Activated B cell treated with CpG ODN at 0.5 μM for 24 hours (primary cell): ENCODE measurements at regions not wholly inside any gene's neighbourhood (a gene's known extent, or its start where the extent isn't known, plus 50 kb on each side); places are given as distances from the start of the nearest gene placed in this dataset.

Experiments
- ATAC-seq: fragments of 200-7000 bp; cut with Tn5 transposase; one replicate; pipeline ENCODE4 v1.10.0; 2021; ENCODE audit warnings: low read depth, mild to moderate bottlenecking, moderate library complexity
- CTCF ChIA-PET: fragments of 350-600 bp; sonication (Branson Sonifier 250); formaldehyde crosslinking; loops from one replicate; lab custom pipeline; 2021; ENCODE audit warnings: antibody characterized with exemption; lab: Charles Lee
- POLR2A ChIA-PET: fragments of 350-600 bp; sonication (Branson Sonifier 250); formaldehyde crosslinking; loops from one replicate; lab custom pipeline; 2021; ENCODE audit warnings: antibody characterized with exemption; lab: Charles Lee
- DNase-seq: peaks from one replicate; pipeline ENCODE4 v3.0.0; 2022
- H3K27ac Mint-ChIP-seq: one replicate; pipeline ENCODE4 v1.8.0; 2020; ENCODE audit warnings: mixed read lengths
- H3K27me3 Mint-ChIP-seq: one replicate; pipeline ENCODE4 v1.8.0; 2021; ENCODE audit warnings: mixed read lengths
- H3K36me3 Mint-ChIP-seq: one replicate; pipeline ENCODE4 v1.8.0; 2021; ENCODE audit warnings: low read depth, mixed read lengths
- H3K4me1 Mint-ChIP-seq: one replicate; pipeline ENCODE4 v1.8.0; 2021; ENCODE audit warnings: mixed read lengths
- H3K4me3 Mint-ChIP-seq: one replicate; pipeline ENCODE4 v1.8.0; 2020; ENCODE audit warnings: mild to moderate bottlenecking, mixed read lengths
- H3K9me3 Mint-ChIP-seq: one replicate; pipeline ENCODE4 v1.8.0; 2020; ENCODE audit warnings: mixed read lengths
- intact Hi-C: fragments of 100-400 bp; cut with micrococcal nuclease; formaldehyde crosslinking; loops from one replicate; pipeline ENCODE4 v1.15.1; 2024
- TF ChIP-seq, protein P1 (sequence below): fragments of 200-600 bp; IDR thresholded peaks from one replicate; pipeline ENCODE4 v1.8.0; 2022; ENCODE audit warnings: antibody characterized with exemption, mild to moderate bottlenecking

DNA sequence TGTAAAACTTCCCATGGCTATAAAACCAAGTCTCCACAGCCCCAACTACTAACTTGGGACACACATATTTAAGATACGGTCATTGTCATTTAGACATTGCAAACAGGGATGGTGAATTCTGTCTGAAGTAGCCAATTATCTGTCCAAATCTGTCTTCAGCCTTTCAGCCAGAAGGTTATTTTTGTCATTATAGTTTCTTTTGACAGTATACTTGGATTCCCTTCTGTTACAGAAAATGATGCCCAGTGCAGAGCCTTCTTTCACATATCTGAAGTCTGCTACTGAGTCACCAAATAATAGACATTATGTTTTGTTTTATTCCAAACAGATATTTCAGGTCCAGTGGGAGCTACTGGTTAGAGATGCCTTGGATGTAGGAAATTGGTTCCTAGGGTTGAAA, 452.4 kb upstream of the HTR2A start:
- POLR2A ChIA-PET: no interaction called here
- intact Hi-C loops: no loop called here
- no peak for ATAC-seq
- CTCF ChIA-PET: no interaction called here
- Mint-ChIP-seq H3K27me3 (no peaks in the 10 kb centered on the region), H3K9me3 (peaks cover 5% of the 10 kb centered on the region), H3K36me3 (no peaks in the 10 kb centered on the region), H3K4me1 (no peaks in the 10 kb centered on the region), H3K27ac (no peak overlapping the region), H3K4me3 (no peak overlapping the region)
- no peak for DNase-seq
- TF ChIP-seq, protein P1, sequence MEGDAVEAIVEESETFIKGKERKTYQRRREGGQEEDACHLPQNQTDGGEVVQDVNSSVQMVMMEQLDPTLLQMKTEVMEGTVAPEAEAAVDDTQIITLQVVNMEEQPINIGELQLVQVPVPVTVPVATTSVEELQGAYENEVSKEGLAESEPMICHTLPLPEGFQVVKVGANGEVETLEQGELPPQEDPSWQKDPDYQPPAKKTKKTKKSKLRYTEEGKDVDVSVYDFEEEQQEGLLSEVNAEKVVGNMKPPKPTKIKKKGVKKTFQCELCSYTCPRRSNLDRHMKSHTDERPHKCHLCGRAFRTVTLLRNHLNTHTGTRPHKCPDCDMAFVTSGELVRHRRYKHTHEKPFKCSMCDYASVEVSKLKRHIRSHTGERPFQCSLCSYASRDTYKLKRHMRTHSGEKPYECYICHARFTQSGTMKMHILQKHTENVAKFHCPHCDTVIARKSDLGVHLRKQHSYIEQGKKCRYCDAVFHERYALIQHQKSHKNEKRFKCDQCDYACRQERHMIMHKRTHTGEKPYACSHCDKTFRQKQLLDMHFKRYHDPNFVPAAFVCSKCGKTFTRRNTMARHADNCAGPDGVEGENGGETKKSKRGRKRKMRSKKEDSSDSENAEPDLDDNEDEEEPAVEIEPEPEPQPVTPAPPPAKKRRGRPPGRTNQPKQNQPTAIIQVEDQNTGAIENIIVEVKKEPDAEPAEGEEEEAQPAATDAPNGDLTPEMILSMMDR: no peak

DNA sequence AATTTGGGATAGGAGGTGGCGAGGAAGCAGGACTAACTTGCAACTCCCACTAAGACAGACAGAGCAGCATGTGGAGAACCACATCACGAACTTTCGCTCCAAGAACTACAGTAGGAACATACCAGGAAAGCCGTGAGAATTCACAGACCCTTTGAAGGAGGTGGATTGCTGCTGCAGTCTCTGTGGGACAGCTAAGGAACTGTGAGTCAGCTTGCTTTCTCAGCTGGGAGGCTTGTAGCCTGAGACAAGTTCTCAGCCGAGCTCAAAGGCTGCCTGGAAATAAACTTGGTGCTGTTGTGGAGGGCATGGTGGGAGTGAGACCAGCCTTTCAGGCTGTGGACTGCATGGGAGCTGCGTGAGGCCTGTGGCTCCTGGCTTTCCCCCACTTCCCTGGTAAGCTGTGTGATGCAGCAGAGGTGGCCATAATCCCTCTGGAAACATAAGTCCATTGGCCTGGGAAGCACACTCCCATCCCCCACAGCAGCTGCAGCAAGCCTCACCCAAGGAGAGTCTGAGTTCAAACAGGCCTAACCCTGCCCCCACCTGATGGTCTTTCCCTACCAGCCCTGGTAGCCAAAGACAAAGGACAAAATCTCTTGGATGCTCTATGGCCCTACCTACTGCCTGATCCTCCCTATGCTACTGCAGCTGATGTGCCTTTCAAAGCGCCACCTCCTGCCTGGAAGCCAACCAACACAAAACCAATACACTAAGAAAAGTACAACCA, 441.1 kb upstream of the HTR2A start:
- intact Hi-C loops: no loop called here
- POLR2A ChIA-PET: no interaction called here
- H3K4me3 Mint-ChIP-seq: no peak overlapping the region
- TF ChIP-seq, protein P1: no peak
- CTCF ChIA-PET: no interaction called here
- peaks cover 2% of the 10 kb centered on the region for H3K27me3 Mint-ChIP-seq
- no peak overlapping the region for H3K27ac Mint-ChIP-seq
- DNase-seq (no peak), ATAC-seq (no peak)
- peaks cover 8% of the 10 kb centered on the region for H3K9me3 Mint-ChIP-seq
- H3K36me3 Mint-ChIP-seq: no peaks in the 10 kb centered on the region
- H3K4me1 Mint-ChIP-seq: no peaks in the 10 kb centered on the region

DNA sequence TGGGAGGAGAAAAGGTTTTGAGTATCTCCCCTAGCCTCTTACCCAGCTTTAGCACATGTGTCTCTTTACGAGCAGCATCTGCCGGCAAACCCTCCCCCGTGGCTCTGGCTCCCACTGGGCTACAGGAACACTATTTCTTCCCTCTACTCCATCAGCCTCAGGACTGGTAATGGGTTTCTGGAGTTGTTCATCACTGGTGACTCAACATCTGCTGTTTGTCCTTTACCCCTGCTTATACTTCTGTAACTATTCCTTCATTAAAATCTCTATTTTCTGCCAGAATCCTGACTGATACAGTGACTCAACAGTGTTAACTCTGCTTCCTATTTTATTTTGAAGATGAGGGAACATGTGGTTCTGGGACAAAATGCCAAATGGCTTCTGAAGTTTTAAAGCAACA, 437.3 kb upstream of the HTR2A start:
- intact Hi-C loops: no loop called here
- Mint-ChIP-seq H3K4me3 (no peak overlapping the region), H3K27ac (no peak overlapping the region), H3K4me1 (no peaks in the 10 kb centered on the region), H3K36me3 (no peaks in the 10 kb centered on the region), H3K27me3 (peaks cover 2% of the 10 kb centered on the region), H3K9me3 (peaks cover 4% of the 10 kb centered on the region)
- DNase-seq: no peak
- POLR2A ChIA-PET: no interaction called here
- TF ChIP-seq, protein P1: no peak
- CTCF ChIA-PET: no interaction called here
- ATAC-seq: no peak

DNA sequence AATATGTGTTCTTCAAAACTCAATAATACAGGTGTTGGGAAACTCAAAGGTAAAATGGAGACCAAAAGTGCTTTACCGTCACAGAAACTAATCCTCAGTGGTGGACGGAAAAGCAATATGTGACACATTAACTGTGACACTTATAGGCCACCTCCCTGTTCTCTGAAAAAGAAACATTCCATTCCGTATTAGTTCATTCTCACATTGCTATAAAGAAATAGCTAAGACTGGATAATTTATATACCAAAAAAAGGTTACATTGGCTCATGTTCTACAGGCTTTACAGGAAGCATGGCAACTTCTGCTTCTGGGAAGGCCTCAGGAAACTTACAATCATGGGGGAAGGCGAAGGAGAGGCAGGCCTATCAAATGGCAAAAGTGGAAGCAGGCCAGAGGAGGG, 435.3 kb upstream of the HTR2A start:
- peaks cover 2% of the 10 kb centered on the region for H3K27me3 Mint-ChIP-seq
- no peaks in the 10 kb centered on the region for H3K4me1 Mint-ChIP-seq
- ATAC-seq: no peak
- intact Hi-C loops: no loop called here
- H3K4me3 Mint-ChIP-seq: no peak overlapping the region
- peaks cover 4% of the 10 kb centered on the region for H3K9me3 Mint-ChIP-seq
- DNase-seq: no peak
- TF ChIP-seq, protein P1: no peak
- ChIA-PET POLR2A (no interaction called here), CTCF (no interaction called here)
- H3K36me3 Mint-ChIP-seq: no peaks in the 10 kb centered on the region
- H3K27ac Mint-ChIP-seq: no peak overlapping the region

DNA sequence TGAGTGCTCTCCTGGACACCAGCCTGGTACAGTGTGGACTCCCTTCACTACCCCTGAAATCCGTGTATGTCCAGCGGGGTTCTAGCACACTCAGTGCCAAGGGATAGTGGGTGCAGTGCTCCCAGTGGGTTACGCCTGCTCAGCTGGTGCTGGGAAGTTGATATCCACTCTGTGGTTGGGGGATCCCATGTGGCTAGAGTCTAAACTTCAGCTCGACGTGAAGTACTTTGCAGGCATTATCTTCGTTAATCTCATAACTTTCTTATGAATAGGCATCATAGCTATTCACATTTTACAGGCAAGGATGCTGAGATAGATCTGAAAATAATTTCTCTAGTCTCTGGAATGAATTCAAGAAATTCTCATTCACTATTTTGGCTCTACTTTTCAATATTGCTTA, 433.2 kb upstream of the HTR2A start:
- CTCF ChIA-PET: no interaction called here
- Mint-ChIP-seq H3K27ac (no peak overlapping the region), H3K4me1 (no peaks in the 10 kb centered on the region), H3K27me3 (no peaks in the 10 kb centered on the region), H3K36me3 (no peaks in the 10 kb centered on the region), H3K4me3 (no peak overlapping the region), H3K9me3 (peaks cover 2% of the 10 kb centered on the region)
- TF ChIP-seq, protein P1: no peak
- DNase-seq: no peak
- ATAC-seq: no peak
- intact Hi-C loops: no loop called here
- POLR2A ChIA-PET: no interaction called here
